HG03378 (cell line): ENCODE measurements at regions not wholly inside any gene's neighbourhood (a gene's known extent, or its start where the extent isn't known, plus 50 kb on each side); places are given as distances from the start of the nearest gene placed in this dataset.

Source experiments
- ATAC-seq: cut with Tn5 transposase; IDR thresholded peaks from one replicate; pipeline ENCODE4 v1.9.1; 2021; ENCODE audit warnings: mild to moderate bottlenecking, moderate library complexity; ENCODE audit not compliant: unreplicated experiment

DNA sequence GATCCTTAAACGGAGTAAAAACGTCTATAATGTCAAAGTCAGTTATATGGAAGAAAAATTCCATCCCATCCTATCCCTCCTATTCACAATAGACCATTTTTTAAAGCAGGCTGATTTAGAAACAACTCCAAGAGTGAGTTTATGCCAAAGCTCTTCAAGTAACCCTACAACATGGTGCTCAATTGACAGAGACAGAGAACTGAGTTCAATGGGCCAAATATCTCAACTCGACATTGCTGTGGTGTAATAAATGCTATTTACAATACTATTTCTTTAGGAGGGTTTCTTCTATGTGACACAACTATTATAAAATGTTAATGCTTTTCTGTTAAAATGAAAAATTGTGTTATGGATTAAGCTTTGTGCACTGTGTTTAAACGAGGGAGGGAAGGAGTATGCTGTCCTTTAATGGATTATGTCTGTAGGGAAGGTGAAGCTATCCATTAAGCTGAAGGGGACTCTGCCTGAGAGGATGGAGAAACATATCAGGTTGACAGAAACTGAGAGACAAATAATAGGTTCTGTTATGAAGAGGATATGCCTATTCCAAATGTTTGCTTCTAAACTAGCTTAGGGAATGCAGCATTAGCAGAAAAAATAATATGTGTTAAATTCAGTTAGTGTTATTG is 362.5 kb upstream of the CHRM3 start:
- no peak for ATAC-seq

- no peak for ATAC-seq
These were observed 370.0 kb upstream of the CHRM3 start for GRCh38 chr1:239016337-239016736.

GRCh38 chr1:239011382-239011781 is 375.0 kb upstream of the CHRM3 start:
- ATAC-seq, result no peak

DNA sequence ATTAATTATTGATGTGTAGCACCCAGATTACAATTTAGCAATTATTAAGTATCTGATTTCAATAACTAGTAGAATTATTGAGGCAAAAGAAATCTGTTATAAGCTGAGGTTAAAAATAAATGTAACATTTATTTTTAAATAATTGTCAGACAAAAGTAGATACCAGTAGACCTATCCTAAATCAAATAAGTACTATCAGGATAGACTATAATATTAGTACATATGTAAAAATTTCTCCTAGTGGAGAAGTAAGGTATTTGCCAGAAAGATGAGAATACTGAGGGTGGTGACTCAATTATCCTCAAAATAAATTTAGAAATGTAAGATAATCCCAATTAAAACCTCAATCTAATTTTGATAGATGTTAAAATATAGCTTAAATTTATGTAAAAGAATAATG is 377.8 kb upstream of the CHRM3 start:
- ATAC-seq, result no peak

DNA sequence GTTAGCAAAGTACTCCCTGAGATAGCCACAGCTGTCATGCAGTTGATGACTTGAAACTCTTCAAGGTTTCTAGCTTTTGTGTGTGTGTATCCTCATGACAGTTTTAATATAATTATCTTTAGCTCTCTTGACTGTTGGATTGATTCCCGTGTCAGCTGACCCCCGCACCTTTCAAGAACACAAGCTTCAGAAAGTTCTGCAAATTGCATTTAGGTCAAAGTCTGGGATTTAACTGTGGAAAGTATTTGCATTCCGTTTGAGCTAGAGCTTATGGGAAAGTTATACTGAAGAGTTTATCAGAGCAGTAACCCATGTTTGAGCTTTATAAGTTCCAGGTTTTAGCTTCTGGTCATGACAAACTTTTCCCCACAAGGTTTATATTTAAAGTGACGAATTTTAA is 380.1 kb upstream of the CHRM3 start:
- no peak for ATAC-seq

GRCh38 chr1:238999944-239000343 is 386.4 kb upstream of the CHRM3 start:
- ATAC-seq, result no peak

GRCh38 chr1:238998577-238998976 is 387.8 kb upstream of the CHRM3 start:
- no peak for ATAC-seq

GRCh38 chr1:238991765-238992495 is 394.4 kb upstream of the CHRM3 start:
- no peak for ATAC-seq

DNA sequence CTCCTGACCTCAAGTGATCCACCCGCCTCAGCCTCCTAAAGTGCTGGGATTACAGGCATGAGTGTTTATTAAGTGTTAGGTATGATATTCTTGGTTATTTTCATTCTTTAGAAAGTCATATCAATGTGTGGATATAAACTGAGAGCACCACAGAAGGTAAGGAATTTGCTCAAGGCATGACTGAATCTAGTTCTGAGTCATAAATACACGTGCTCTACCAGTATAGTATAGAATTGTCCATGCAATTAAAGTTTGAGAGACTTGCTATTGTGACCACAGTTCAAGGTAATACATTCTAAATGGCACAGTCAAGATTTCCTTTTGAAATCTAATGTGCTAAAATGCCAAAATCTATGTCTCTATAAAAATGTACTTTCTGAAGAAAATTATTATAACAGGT is 401.1 kb upstream of the CHRM3 start:
- no peak for ATAC-seq

DNA sequence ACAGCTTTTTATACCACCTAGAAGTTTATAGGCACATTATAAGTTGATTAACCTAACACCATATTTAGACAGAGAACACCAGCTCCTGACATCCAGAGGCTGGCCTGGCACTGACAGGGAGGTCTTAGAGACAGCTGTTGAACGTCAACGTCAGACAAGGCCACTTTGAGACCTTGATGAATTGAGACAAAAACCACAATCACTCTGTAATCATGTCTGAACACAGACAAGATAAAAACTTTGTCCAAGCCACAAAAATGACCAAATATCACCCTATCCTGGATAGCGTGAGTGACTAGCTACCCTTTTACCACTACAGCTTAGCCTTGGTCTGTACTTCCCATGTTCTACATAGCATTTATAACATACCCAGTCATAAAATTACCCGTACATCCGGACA is 403.6 kb upstream of the CHRM3 start:
- ATAC-seq, result no peak

DNA sequence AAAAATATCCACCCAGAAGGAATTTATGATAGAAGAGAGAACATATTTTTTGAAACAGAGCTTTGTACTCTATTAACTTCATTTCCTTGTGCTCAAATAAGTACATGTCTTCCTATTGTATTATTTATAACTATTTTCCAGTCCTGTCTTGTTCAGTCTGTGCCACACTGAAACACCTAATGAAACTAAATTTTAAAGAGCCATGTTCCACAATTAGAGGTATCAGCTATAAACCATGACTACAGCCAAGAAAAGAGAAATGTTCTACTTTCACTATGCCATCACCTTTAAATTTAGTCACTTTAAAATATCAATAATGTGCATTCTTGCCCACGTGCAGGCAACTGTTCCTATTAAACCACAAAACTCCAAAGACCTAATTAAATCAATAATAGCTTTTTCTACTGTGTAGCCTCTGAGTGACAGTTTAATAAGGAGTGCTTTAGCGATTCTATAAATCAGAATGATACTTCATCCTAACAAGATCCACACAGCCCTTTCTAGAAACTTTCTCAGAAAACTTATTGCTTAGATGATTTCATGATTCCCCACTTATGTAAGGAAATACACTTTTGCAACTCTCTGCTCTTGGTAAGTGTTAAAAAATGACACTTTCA is 404.9 kb upstream of the CHRM3 start:
- no peak for ATAC-seq

DNA sequence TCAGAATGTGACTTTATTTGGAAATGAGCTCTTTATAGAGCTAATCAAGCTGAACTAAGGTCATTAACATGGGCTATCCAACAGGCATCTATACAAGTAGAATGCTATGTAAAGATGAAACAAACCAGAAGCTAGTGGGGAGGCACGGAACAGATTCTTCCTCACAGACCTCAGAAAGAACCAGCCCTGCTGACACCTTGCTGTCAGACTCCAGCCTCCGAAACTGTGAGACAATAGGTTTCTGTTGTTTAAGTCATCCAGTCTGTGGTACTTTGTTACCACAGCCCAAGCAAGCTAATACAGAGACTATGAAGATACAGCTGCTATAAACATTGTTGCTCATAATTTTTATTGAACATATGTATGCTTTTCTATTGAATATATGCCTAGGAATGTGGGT is 406.3 kb upstream of the CHRM3 start:
- ATAC-seq, result no peak

- ATAC-seq, result no peak
These were observed 421.7 kb upstream of the CHRM3 start for GRCh38 chr1:238964631-238965030.

DNA sequence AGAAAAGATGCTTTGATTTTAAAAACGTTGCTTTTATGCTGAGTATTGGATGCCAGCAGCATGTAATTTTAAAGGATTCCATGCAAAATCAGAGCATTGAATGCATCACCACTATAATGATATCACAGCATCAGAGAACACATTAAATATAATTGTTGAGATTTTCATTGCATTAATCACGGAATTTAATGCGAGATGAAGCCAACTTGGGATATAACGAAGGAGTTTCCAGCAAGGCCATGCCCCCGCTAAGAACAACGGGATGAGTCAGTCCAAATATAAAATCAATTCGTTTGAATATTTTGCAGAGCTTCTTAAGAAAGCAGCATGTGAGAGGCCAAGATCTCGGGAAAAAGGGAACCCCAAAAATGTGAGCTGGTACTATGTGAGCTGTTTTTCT is 423.4 kb upstream of the CHRM3 start:
- no peak for ATAC-seq

DNA sequence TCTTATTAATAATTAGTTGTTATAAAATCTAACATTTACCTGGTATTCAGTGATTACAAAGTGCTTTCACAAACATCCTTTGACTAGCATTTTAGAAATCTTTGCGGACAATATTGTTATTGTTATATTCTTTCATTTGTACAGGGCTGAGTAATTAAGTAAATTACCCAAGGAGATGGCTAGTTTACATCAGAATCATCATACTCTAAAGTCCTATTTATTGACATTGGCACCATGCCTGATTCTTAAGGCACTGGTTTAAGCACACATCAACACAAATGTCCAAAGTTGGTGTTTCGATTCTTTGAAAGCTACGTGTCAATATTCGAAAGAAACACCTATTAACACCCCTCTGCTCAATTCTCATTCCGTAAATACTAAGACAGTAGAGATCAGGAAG is 424.6 kb upstream of the CHRM3 start:
- ATAC-seq, result no peak

- ATAC-seq, result no peak
These were observed 426.3 kb upstream of the CHRM3 start for GRCh38 chr1:238960071-238960470.

DNA sequence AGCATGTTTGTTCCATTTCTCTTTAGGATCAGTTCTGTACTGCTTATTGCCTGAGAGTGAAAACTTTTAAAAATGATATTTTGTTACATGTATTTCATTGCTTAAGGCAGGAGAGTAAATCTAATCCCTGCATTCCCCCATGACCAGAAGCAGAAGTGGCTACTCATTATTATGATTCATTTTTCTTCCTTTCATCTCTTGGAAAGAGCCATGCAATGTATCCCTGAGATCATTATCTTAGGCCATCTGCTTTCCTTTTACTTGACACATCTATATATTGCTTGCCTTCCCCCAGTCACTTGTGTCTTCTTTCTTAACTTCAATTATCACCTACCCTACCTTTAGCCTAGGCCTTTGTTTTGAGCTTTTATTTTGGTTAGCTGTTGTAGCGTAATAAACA is 430.4 kb upstream of the CHRM3 start:
- no peak for ATAC-seq

DNA sequence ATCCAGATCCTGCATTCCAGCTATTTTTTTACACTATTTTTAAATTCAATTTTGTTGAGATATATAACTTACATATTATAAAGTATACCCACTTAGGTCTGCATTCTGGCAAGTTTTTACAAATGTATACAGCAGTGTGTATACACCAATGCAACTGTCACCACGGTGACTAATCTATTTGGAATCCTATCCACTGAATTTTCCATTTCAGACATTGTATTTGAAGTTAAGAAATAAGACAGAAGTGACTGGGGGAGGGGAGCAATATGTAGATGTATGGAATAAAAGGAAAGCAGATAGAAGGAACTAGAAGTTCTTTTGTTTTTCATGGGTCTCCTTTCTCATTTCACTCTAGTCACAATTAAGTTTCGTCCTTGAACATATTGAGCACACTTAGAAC is 431.5 kb upstream of the CHRM3 start:
- no peak for ATAC-seq

- ATAC-seq, result no peak
These were observed 432.8 kb upstream of the CHRM3 start for GRCh38 chr1:238953448-238954010.

- ATAC-seq, result no peak
These were observed 434.6 kb upstream of the CHRM3 start for GRCh38 chr1:238951809-238952208.

DNA sequence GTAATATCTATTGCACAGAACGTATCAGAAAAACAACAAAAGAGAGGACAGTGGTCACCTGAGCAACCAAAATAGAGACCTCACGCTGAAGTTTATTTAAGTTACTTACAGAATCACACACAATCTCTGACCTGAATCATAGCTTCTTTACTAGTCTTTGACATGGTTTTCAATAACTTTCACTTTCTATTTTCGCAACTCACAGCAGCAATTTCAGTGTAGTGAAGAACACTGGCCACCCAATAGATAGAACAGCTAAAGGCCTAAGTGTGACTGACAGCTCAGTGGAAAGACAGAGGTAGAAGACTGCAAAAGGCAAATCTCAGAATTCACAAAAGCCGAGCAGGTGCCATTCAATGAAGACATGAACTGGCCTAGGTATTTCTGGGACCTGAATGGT is 435.6 kb upstream of the CHRM3 start:
- ATAC-seq, result no peak

DNA sequence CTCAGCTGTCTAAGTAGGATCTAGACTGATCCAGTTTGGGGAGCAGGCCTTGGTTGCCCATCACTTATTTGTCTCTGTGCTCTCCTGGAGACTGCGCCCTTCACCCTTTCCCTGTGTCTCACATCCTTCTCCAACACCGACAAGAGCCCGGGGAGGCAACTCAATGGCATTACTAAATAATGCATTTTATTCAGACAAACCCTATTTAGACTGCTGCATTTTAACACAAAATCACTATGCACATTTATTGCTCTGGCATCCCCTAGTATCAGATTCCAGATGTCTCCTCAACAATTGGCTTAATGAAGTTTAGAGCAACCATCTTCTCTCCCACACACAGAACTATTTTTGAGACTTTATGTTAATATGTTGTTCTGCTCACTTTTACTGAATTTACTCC is 436.4 kb upstream of the CHRM3 start:
- ATAC-seq, result no peak
